GM10248 (cell line): ENCODE measurements at regions not wholly inside any gene's neighbourhood (a gene's known extent, or its start where the extent isn't known, plus 50 kb on each side); places are given as distances from the start of the nearest gene placed in this dataset.

Experiments
- CTCF ChIA-PET: fragments of 300-600 bp; sonication (Branson Sonifier 250); formaldehyde crosslinking; extraction: SDS; loops from one replicate; lab custom pipeline; 2021; ENCODE audit warnings: antibody characterized with exemption; lab: Yijun Ruan, JAX
- POLR2A ChIA-PET: fragments of 350-650 bp; sonication (Branson Sonifier 250); formaldehyde crosslinking; extraction: SDS; loops from one replicate; lab custom pipeline; 2020; ENCODE audit warnings: antibody characterized with exemption; lab: Yijun Ruan, JAX
- DNase-seq: peaks from one replicate; pipeline ENCODE4 v3.0.0; 2012; ENCODE audit errors: extremely low spot score
- CTCF ChIP-seq: IDR thresholded peaks from 2 replicates; pipeline ENCODE4 v1.5.1; 2012; ENCODE audit warnings: mild to moderate bottlenecking, low read depth; ENCODE audit errors: extremely low read depth, missing control alignments, control extremely low read depth

GRCh38 chr14:21964180-21964579, 290.6 kb upstream of the OR4E1 start:
- CTCF ChIA-PET: interaction anchor here (1.4 to 1.8 kb wide), 2 partner anchors 13 to 15 kb away, joined by 4 to 15 read pairs; no protein-coding TSS in a partner anchor

GRCh38 chr14:21960636-21961035, 287.0 kb upstream of the OR4E1 start:
- CTCF ChIA-PET: interaction anchor here (0.8 to 4.6 kb wide), 6 partner anchors 13 to 43 kb away, joined by 3 to 25 read pairs (median 3); no protein-coding TSS in a partner anchor

More at GRCh38 chr14:21964180-21964579, 290.6 kb upstream of the OR4E1 start:
- no peak for DNase-seq
- no peak for TF ChIP-seq CTCF
- POLR2A ChIA-PET: no interaction called here

GRCh38 chr14:21941885-21942284, 268.3 kb upstream of the OR4E1 start:
- POLR2A ChIA-PET: no interaction called here
- no peak for TF ChIP-seq CTCF
- CTCF ChIA-PET: interaction anchor here (1.0 to 1.3 kb wide), 2 partner anchors 16 to 23 kb away, joined by 3 to 5 read pairs; no protein-coding TSS in a partner anchor
- no peak for DNase-seq

More at GRCh38 chr14:21960636-21961035, 287.0 kb upstream of the OR4E1 start:
- TF ChIP-seq CTCF: no peak
- POLR2A ChIA-PET: no interaction called here
- no peak for DNase-seq

DNA sequence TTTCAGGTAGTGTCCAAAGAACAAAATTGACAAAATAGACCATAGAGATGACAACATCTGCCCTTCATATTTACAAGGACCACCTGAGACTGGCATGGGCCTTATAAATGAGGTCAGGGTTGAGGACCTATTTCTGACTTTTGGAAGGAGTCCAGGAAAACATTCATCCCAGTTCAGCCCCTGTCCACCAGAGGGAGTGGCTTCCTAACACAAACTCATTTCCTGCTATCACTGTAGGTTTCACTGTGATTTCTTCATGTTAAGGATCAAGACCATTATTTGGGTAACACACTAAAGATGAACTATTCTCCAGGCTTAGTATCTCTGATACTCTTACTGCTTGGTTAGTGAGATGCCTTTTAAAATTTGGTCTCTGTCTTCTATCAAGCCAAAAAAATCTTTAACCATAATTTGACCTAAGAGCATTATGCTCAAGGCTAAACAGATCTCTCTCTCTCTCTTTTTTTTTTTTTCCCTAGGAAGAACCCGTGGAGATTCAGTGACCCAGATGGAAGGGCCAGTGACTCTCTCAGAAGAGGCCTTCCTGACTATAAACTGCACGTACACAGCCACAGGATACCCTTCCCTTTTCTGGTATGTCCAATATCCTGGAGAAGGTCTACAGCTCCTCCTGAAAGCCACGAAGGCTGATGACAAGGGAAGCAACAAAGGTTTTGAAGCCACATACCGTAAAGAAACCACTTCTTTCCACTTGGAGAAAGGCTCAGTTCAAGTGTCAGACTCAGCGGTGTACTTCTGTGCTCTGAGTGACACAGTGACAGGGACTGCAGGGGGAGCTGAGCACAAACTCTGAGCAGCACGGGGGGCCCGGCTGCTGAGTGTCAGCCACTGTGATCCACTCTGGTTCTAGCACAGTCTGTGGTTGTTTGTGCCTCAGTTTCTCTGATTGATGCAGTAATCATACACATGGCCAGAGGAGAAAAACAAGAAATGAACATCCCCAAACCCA, 267.6 kb upstream of the OR4E1 start:
- POLR2A ChIA-PET: no interaction called here
- DNase-seq: no peak
- CTCF ChIA-PET: interaction anchor here (1.0 to 1.5 kb wide), 3 partner anchors 15 to 22 kb away, joined by 3 to 5 read pairs (median 4); no protein-coding TSS in a partner anchor
- peak; percentile 28 for TF ChIP-seq CTCF

- DNase-seq: no peak
- ChIA-PET POLR2A (no interaction called here), CTCF (interaction anchor here (1.5 kb wide), 1 partner anchor 19 kb away, joined by 4 read pairs; no protein-coding TSS in a partner anchor)
- no peak for TF ChIP-seq CTCF
These were observed 266.2 kb upstream of the OR4E1 start for GRCh38 chr14:21939836-21940235.

GRCh38 chr14:21937996-21938395, 264.4 kb upstream of the OR4E1 start:
- no peak for TF ChIP-seq CTCF
- POLR2A ChIA-PET: no interaction called here
- CTCF ChIA-PET: no interaction called here
- no peak for DNase-seq
